SK-N-SH (cell line): ENCODE measurements at regions not wholly inside any gene's neighbourhood (a gene's known extent, or its start where the extent isn't known, plus 50 kb on each side); places are given as distances from the start of the nearest gene placed in this dataset.

Experiments
- CTCF ChIA-PET: fragments of 300-600, 350-600 bp; formaldehyde crosslinking; extraction: SDS; loops from one replicate; lab custom pipeline; 2021; lab: Yijun Ruan, JAX
- POLR2A ChIA-PET: fragments of 350-600 bp; sonication (Branson Sonifier 250); formaldehyde crosslinking; extraction: SDS; loops from one replicate; lab custom pipeline; 2020; ENCODE audit warnings: antibody characterized with exemption, inconsistent platforms; lab: Yijun Ruan, JAX
- DNase-seq: peaks from one replicate; pipeline ENCODE4 v3.0.0; 2012
- H2AFZ ChIP-seq: fragments of 200-600 bp; sonication (generic); 2 replicates; pipeline ENCODE4 v1.8.1; 2016; ENCODE audit warnings: antibody characterized with exemption, mild to moderate bottlenecking, low read depth
- H3F3A ChIP-seq: fragments of 200-600 bp; sonication (generic); replicated peaks from 2 replicates; pipeline ENCODE3; 2016; ENCODE audit warnings: antibody characterized with exemption, mild to moderate bottlenecking; ENCODE audit not compliant: insufficient read depth
- H3K27ac ChIP-seq, 2 experiments: fragments of 200-500 bp in 1 of 2; fragments of 200-600 bp in 1 of 2; sonication (Bioruptor generic) in 1 of 2; sonication (generic), shearing (Covaris generic) in 1 of 2; 2 replicates each; pipeline versions ENCODE4 v1.5.1 to v1.6.1; 2014 to 2016; ENCODE audit warnings: low read depth in 2 of 2, inconsistent platforms in 1 of 2, low read length in 1 of 2, mild to moderate bottlenecking in 1 of 2, mixed read lengths in 1 of 2
- H3K27me3 ChIP-seq: fragments of 200-600 bp; sonication (generic), shearing (Covaris generic); 2 replicates; pipeline ENCODE4 v1.6.1; 2016; ENCODE audit warnings: mixed run types; ENCODE audit not compliant: insufficient read depth
- H3K36me3 ChIP-seq, 2 experiments: fragments of 200-500 bp in 1 of 2; fragments of 200-600 bp in 1 of 2; sonication (Bioruptor generic) in 1 of 2; sonication (generic) in 1 of 2; replicated peaks in 1 of 2; 2 replicates each; pipeline versions ENCODE3 to v1.5.1; 2014 to 2016; ENCODE audit warnings: low read length in 1 of 2, mild to moderate bottlenecking in 1 of 2; ENCODE audit not compliant: insufficient read depth in 2 of 2, control insufficient read depth in 1 of 2
- H3K4me1 ChIP-seq, 2 experiments: fragments of 200-500 bp in 1 of 2; fragments of 200-600 bp in 1 of 2; sonication (Bioruptor generic) in 1 of 2; sonication (generic), shearing (Covaris generic) in 1 of 2; 2 replicates each; pipeline versions ENCODE4 v1.5.1 to v1.6.1; 2014 to 2016; ENCODE audit warnings: low read depth in 1 of 2, low read length in 1 of 2, mixed run types in 1 of 2; ENCODE audit not compliant: insufficient read depth in 2 of 2, control insufficient read depth in 1 of 2
- H3K4me2 ChIP-seq: fragments of 200-600 bp; sonication (generic), shearing (Covaris generic); 2 replicates; pipeline ENCODE4 v1.6.1; 2017; ENCODE audit warnings: mixed run types
- H3K4me3 ChIP-seq, 2 experiments: fragments of 200-500 bp in 1 of 2; fragments of 200-600 bp in 1 of 2; sonication (Bioruptor generic) in 1 of 2; sonication (generic), shearing (Covaris generic) in 1 of 2; 2 replicates each; pipeline versions ENCODE4 v1.5.1 to v1.8.1; 2014 to 2016; ENCODE audit warnings: low read depth in 2 of 2, inconsistent platforms in 1 of 2, low read length in 1 of 2, mild to moderate bottlenecking in 1 of 2, mixed read lengths in 1 of 2, moderate library complexity in 1 of 2
- H3K79me2 ChIP-seq: fragments of 200-600 bp; sonication (generic); 2 replicates; pipeline ENCODE4 v1.8.1; 2017; ENCODE audit warnings: mild to moderate bottlenecking; ENCODE audit not compliant: insufficient read depth
- H3K9ac ChIP-seq: fragments of 200-600 bp; sonication (generic); 2 replicates; pipeline ENCODE4 v1.6.1; 2017; ENCODE audit warnings: mixed run types
- H3K9me2 ChIP-seq: fragments of 200-600 bp; sonication (generic); 2 replicates; pipeline ENCODE4 v1.6.1; 2017; ENCODE audit warnings: mixed run types
- H3K9me3 ChIP-seq: fragments of 200-600 bp; sonication (generic); 2 replicates; pipeline ENCODE4 v1.6.1; 2017; ENCODE audit warnings: mixed run types, mild to moderate bottlenecking, moderate library complexity
- H4K20me1 ChIP-seq: fragments of 200-600 bp; sonication (generic); 2 replicates; pipeline ENCODE4 v1.6.1; 2017; ENCODE audit warnings: mild to moderate bottlenecking, mixed run types; ENCODE audit not compliant: insufficient read depth
- FOXJ3 ChIP-seq: sonication (generic); formaldehyde crosslinking; IDR thresholded peaks from 2 replicates; pipeline ENCODE4 v1.5.1; 2020; ENCODE audit warnings: mild to moderate bottlenecking, missing genetic modification reagents
- FOXM1 ChIP-seq: IDR thresholded peaks from 2 replicates; pipeline ENCODE4 v1.4.0; 2012; ENCODE audit warnings: low read depth, mild to moderate bottlenecking
- GABPA ChIP-seq: IDR thresholded peaks from 2 replicates; pipeline ENCODE4 v1.4.0; 2012; ENCODE audit warnings: low read depth, mild to moderate bottlenecking
- JUND ChIP-seq: IDR thresholded peaks from 2 replicates; pipeline ENCODE4 v1.4.0; 2012
- MXI1 ChIP-seq: IDR thresholded peaks from 2 replicates; pipeline ENCODE4 v1.6.1; 2012; ENCODE audit warnings: mild to moderate bottlenecking, low read depth, low read length, improper control_type of control experiment
- NRF1 ChIP-seq: IDR thresholded peaks from 2 replicates; pipeline ENCODE4 v1.6.1; 2012; ENCODE audit warnings: low read depth, mild to moderate bottlenecking, low read length
- RCOR1 ChIP-seq: fragments of 150-350 bp; IDR thresholded peaks from 2 replicates; pipeline ENCODE4 v1.6.1; 2017; ENCODE audit warnings: antibody characterized with exemption, low read length
- RXRA ChIP-seq: IDR thresholded peaks from 2 replicates; pipeline ENCODE4 v1.4.0; 2012; ENCODE audit warnings: low read depth, mild to moderate bottlenecking, borderline replicate concordance
- SMC3 ChIP-seq: IDR thresholded peaks from 2 replicates; pipeline ENCODE4 v1.6.1; 2012; ENCODE audit warnings: low read depth, low read length, improper control_type of control experiment
- WGBS: methylation state at CpG from one replicate; pipeline ENCODE4 v1.1.6; 2017; ENCODE audit warnings: low lambda C conversion rate; 5-methylcytosine and 5-hydroxymethylcytosine counted together
- TF ChIP-seq, protein P1 (sequence below): IDR thresholded peaks from 2 replicates; pipeline ENCODE4 v1.6.1; 2012; ENCODE audit warnings: mild to moderate bottlenecking, low read depth, low read length, moderate library complexity
- TF ChIP-seq, protein P2 (sequence below): fragments of 200-600 bp; sonication (generic); IDR thresholded peaks from 2 replicates; pipeline ENCODE4 v1.6.1; 2017; ENCODE audit warnings: antibody characterized with exemption, mild to moderate bottlenecking, moderate library complexity
- TF ChIP-seq, protein P3 (sequence below): IDR thresholded peaks from 2 replicates; pipeline ENCODE4 v1.4.0; 2012; ENCODE audit warnings: low read depth, borderline replicate concordance
- TF ChIP-seq, protein P4 (sequence below): fragments of 150-350 bp; IDR thresholded peaks from 2 replicates; pipeline ENCODE4 v1.6.1; 2017; ENCODE audit warnings: antibody characterized with exemption, low read length, low read depth, borderline replicate concordance
- TF ChIP-seq, protein P5 (sequence below): fragments of 150-350 bp; IDR thresholded peaks from 2 replicates; pipeline ENCODE4 v1.6.1; 2016; ENCODE audit warnings: mild to moderate bottlenecking, low read depth, low read length

DNA sequence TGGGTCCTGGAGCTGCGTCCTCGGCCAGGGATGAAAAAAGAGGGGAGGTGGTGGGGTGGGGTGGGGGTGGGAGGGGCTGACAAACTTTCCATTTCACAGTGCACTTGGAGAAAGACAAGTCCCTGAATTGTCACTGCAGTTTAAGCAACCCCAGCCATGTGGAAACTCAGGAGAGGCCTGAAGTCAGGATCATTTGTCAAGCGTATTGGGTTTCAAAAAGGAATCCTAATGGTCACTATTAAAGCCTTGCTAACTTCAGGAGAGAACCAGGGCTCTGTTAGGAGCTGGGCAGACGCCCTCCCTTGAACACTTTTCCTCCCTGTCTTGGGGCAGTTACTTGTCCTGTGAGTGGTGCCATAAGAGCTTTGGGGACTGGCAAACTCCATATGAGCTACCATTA, 159.9 kb downstream of the FNDC1 start (continued):
- TF ChIP-seq, protein P1, sequence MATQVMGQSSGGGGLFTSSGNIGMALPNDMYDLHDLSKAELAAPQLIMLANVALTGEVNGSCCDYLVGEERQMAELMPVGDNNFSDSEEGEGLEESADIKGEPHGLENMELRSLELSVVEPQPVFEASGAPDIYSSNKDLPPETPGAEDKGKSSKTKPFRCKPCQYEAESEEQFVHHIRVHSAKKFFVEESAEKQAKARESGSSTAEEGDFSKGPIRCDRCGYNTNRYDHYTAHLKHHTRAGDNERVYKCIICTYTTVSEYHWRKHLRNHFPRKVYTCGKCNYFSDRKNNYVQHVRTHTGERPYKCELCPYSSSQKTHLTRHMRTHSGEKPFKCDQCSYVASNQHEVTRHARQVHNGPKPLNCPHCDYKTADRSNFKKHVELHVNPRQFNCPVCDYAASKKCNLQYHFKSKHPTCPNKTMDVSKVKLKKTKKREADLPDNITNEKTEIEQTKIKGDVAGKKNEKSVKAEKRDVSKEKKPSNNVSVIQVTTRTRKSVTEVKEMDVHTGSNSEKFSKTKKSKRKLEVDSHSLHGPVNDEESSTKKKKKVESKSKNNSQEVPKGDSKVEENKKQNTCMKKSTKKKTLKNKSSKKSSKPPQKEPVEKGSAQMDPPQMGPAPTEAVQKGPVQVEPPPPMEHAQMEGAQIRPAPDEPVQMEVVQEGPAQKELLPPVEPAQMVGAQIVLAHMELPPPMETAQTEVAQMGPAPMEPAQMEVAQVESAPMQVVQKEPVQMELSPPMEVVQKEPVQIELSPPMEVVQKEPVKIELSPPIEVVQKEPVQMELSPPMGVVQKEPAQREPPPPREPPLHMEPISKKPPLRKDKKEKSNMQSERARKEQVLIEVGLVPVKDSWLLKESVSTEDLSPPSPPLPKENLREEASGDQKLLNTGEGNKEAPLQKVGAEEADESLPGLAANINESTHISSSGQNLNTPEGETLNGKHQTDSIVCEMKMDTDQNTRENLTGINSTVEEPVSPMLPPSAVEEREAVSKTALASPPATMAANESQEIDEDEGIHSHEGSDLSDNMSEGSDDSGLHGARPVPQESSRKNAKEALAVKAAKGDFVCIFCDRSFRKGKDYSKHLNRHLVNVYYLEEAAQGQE = no peak
- no peak for TF ChIP-seq FOXJ3 (CRISPR knock-in tag)
- TF ChIP-seq SMC3 = no peak
- no peak for TF ChIP-seq MXI1
- TF ChIP-seq RXRA = no peak
- TF ChIP-seq, protein P2, sequence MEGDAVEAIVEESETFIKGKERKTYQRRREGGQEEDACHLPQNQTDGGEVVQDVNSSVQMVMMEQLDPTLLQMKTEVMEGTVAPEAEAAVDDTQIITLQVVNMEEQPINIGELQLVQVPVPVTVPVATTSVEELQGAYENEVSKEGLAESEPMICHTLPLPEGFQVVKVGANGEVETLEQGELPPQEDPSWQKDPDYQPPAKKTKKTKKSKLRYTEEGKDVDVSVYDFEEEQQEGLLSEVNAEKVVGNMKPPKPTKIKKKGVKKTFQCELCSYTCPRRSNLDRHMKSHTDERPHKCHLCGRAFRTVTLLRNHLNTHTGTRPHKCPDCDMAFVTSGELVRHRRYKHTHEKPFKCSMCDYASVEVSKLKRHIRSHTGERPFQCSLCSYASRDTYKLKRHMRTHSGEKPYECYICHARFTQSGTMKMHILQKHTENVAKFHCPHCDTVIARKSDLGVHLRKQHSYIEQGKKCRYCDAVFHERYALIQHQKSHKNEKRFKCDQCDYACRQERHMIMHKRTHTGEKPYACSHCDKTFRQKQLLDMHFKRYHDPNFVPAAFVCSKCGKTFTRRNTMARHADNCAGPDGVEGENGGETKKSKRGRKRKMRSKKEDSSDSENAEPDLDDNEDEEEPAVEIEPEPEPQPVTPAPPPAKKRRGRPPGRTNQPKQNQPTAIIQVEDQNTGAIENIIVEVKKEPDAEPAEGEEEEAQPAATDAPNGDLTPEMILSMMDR = no peak
- TF ChIP-seq, protein P3, sequence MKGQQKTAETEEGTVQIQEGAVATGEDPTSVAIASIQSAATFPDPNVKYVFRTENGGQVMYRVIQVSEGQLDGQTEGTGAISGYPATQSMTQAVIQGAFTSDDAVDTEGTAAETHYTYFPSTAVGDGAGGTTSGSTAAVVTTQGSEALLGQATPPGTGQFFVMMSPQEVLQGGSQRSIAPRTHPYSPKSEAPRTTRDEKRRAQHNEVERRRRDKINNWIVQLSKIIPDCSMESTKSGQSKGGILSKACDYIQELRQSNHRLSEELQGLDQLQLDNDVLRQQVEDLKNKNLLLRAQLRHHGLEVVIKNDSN = no peak
- TF ChIP-seq, protein P4, sequence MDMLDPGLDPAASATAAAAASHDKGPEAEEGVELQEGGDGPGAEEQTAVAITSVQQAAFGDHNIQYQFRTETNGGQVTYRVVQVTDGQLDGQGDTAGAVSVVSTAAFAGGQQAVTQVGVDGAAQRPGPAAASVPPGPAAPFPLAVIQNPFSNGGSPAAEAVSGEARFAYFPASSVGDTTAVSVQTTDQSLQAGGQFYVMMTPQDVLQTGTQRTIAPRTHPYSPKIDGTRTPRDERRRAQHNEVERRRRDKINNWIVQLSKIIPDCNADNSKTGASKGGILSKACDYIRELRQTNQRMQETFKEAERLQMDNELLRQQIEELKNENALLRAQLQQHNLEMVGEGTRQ = no peak
- TF ChIP-seq, all 33 proteins: peak for 0

DNA sequence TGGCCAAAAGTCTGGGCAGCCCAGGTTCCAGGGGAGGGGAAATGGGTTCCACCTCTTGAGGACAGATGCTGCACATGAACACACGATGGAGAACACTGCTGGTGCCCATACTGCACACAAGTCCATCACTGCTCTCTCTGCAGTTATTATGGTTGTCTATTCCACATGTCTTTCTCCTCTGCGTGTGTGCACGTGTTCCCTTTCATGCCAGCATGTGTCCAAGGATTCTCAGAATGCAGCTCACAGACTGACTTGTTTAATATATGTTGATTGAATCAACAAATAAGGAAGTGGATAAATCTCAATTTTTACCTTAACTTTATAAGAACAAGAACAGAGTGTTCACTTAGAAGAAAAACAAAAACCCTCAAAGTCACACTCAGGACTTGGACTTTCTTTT, 158.9 kb downstream of the FNDC1 start:
- POLR2A ChIA-PET = no interaction called here
- no peaks in the 10 kb centered on the region for H3K9me3 ChIP-seq
- no peak overlapping the region for H3K9ac ChIP-seq
- TF ChIP-seq SMC3 (no peak), FOXM1 (no peak), NRF1 (no peak), RCOR1 (no peak), JUND (no peak), GABPA (no peak)
- TF ChIP-seq, protein P5, sequence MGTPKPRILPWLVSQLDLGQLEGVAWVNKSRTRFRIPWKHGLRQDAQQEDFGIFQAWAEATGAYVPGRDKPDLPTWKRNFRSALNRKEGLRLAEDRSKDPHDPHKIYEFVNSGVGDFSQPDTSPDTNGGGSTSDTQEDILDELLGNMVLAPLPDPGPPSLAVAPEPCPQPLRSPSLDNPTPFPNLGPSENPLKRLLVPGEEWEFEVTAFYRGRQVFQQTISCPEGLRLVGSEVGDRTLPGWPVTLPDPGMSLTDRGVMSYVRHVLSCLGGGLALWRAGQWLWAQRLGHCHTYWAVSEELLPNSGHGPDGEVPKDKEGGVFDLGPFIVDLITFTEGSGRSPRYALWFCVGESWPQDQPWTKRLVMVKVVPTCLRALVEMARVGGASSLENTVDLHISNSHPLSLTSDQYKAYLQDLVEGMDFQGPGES = no peak
- H3K36me3 ChIP-seq = no peaks in the 10 kb centered on the region
- no peaks in the 10 kb centered on the region for H3K4me1 ChIP-seq
- no peak overlapping the region for H3K27ac ChIP-seq
- no peaks in the 10 kb centered on the region for H3K79me2 ChIP-seq
- no peak for DNase-seq
- H3K9me2 ChIP-seq = no peaks in the 10 kb centered on the region
- 29% methylated on average over 3 of the region's 3 CpGs for WGBS
- H3K27me3 ChIP-seq = no peaks in the 10 kb centered on the region; the same call in 1 of the 2 replicates
- no peaks in the 10 kb centered on the region for H4K20me1 ChIP-seq
- H2AFZ ChIP-seq = no peak overlapping the region
- H3F3A ChIP-seq = no peaks in the 10 kb centered on the region
- no peak overlapping the region for H3K4me3 ChIP-seq
- H3K4me2 ChIP-seq = no peak overlapping the region
- CTCF ChIA-PET = interaction anchor here (1.4 kb wide), 1 partner anchor 76 kb away, joined by 4 read pairs; no protein-coding TSS in a partner anchor
